Heart left ventricle (tissue), 13 donors: ENCODE measurements at regions not wholly inside any gene's neighbourhood (a gene's known extent, or its start where the extent isn't known, plus 50 kb on each side); places are given as distances from the start of the nearest gene placed in this dataset.

ENCODE experiments used
- POLR2A ChIP-seq, 2 donors: fragments of 450-650 bp; IDR thresholded peaks; one replicate each; pipeline ENCODE4 v1.6.1; 2017; ENCODE audit warnings: antibody characterized with exemption in 2 of 2, mild to moderate bottlenecking in 2 of 2, moderate library complexity in 2 of 2
- TF ChIP-seq, protein P1 (sequence below), 12 donors: fragments of 200-600 bp; sonication (generic) in 4 of 12; IDR thresholded peaks; one replicate each; pipeline versions ENCODE4 v1.5.0 to v1.8.0; 2018 to 2022; ENCODE audit warnings: antibody characterized with exemption in 12 of 12, mild to moderate bottlenecking in 5 of 12
- donor health status: ischemic (EF 13 %, LVEDD 7.1; RV severe dilation, severe dysfunction).
- donor health status: DM: no; HTN: yes; CAD: no.
- donor health status: DM: no; HTN: no; CAD: no.
- donor health status: ischemic (EF 25% LVEDD 6.9; RV normal size, moderate dysfunction).
- donor health status: ischemic (EF 25% LVEDD 5.7; RV mildly dilated, moderate dysfunction).
- donor health status: ischemic (EF 35%, LVEDD 5.7; RV mildly dilated, moderate dysfunction).
- donor health status: nonischemic (EF 11% LVEDD 7.7; RV severe dilation, severe dysfunction).
- donor health status: DM: yes; HTN: yes; CAD: no.
- donor health status: PGD.
- donor health status: ischemic (EF 29% LVEDD 5.4; RV normal size, mild dysfunction).
- donor health status: nonischemic (EF 23%, LVEDD 6.1; RV moderate dilation, normal function).

DNA sequence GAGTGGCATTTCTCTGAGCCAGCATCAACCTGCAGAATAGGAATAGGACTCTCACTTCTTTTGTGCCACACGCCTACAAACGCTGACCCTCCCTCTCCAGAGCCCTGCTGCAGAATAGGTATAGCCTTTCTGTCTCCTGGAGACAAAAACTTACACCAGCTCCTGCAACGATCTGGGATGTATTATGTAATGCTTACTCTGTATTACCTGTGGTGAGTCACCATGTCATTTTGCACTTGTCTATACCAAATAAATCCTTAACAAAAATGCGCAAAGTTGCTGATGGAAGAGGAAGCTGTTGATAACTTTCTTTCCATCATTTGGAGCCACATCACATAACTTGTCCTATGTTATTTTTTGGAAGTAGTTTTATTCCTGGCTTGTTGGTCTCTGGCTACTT, 155.8 kb upstream of the FNDC3A start:
- TF ChIP-seq POLR2A (IDR thresholded peaks at IDR 0.05) = no peak
- TF ChIP-seq, protein P1, sequence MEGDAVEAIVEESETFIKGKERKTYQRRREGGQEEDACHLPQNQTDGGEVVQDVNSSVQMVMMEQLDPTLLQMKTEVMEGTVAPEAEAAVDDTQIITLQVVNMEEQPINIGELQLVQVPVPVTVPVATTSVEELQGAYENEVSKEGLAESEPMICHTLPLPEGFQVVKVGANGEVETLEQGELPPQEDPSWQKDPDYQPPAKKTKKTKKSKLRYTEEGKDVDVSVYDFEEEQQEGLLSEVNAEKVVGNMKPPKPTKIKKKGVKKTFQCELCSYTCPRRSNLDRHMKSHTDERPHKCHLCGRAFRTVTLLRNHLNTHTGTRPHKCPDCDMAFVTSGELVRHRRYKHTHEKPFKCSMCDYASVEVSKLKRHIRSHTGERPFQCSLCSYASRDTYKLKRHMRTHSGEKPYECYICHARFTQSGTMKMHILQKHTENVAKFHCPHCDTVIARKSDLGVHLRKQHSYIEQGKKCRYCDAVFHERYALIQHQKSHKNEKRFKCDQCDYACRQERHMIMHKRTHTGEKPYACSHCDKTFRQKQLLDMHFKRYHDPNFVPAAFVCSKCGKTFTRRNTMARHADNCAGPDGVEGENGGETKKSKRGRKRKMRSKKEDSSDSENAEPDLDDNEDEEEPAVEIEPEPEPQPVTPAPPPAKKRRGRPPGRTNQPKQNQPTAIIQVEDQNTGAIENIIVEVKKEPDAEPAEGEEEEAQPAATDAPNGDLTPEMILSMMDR (IDR thresholded peaks at IDR 0.05) = no peak
